Neural progenitor cell (in vitro differentiated cells): ENCODE measurements at regions not wholly inside any gene's neighbourhood (a gene's known extent, or its start where the extent isn't known, plus 50 kb on each side); places are given as distances from the start of the nearest gene placed in this dataset.

ENCODE experiments used
- DNase-seq: peaks from one replicate; pipeline ENCODE4 v3.0.0-alpha.2; 2016; ENCODE audit warnings: low spot score
- H2AFZ ChIP-seq: fragments of 200-600 bp; sonication (generic); replicated peaks from 2 replicates; pipeline ENCODE4 v1.6.1; 2016; ENCODE audit warnings: antibody characterized with exemption
- H3F3A ChIP-seq: fragments of 200-600 bp; sonication (generic); 2 replicates; pipeline ENCODE4 v1.6.1; 2016; ENCODE audit warnings: antibody characterized with exemption, low read depth
- H3K27ac ChIP-seq: fragments of 200-600 bp; sonication (generic); 2 replicates; pipeline ENCODE4 v1.5.1; 2016; ENCODE audit warnings: mild to moderate bottlenecking
- H3K27me3 ChIP-seq: fragments of 200-600 bp; sonication (generic); 2 replicates; pipeline ENCODE4 v1.6.1; 2016; ENCODE audit warnings: mild to moderate bottlenecking, moderate library complexity
- H3K36me3 ChIP-seq: fragments of 200-600 bp; sonication (generic); 2 replicates; pipeline ENCODE4 v1.5.1; 2016
- H3K4me1 ChIP-seq: fragments of 200-600 bp; sonication (generic); 2 replicates; pipeline ENCODE4 v1.6.1; 2016; ENCODE audit warnings: mixed run types
- H3K4me2 ChIP-seq: fragments of 200-600 bp; sonication (generic); 2 replicates; pipeline ENCODE4 v1.6.1; 2016
- H3K4me3 ChIP-seq: fragments of 200-600 bp; sonication (generic); 2 replicates; pipeline ENCODE4 v1.5.1; 2016
- H3K79me2 ChIP-seq: fragments of 200-600 bp; sonication (generic); 2 replicates; pipeline ENCODE4 v1.6.1; 2016; ENCODE audit warnings: low read depth
- H3K9ac ChIP-seq: fragments of 200-600 bp; sonication (generic); 2 replicates; pipeline ENCODE4 v1.6.1; 2016
- H3K9me3 ChIP-seq: fragments of 200-600 bp; sonication (generic); 2 replicates; pipeline ENCODE4 v1.5.1; 2016; ENCODE audit warnings: low read depth
- H4K20me1 ChIP-seq: fragments of 200-600 bp; sonication (generic); 2 replicates; pipeline ENCODE4 v1.6.1; 2016; ENCODE audit warnings: low read depth
- H3K27ac Mint-ChIP-seq: 3 replicates; pipeline ENCODE4 v1.8.0; 2021; ENCODE audit warnings: mixed read lengths
- H3K27me3 Mint-ChIP-seq: 2 replicates; pipeline ENCODE4 v1.8.0; 2022; ENCODE audit warnings: low read depth, mild to moderate bottlenecking, inconsistent platforms, moderate library complexity, mixed read lengths; ENCODE audit not compliant: insufficient read depth
- H3K36me3 Mint-ChIP-seq: 3 replicates; pipeline ENCODE4 v1.8.0; 2021; ENCODE audit warnings: mixed read lengths
- H3K4me1 Mint-ChIP-seq: 3 replicates; pipeline ENCODE4 v1.8.0; 2021; ENCODE audit warnings: mixed read lengths
- H3K4me3 Mint-ChIP-seq: 3 replicates; pipeline ENCODE4 v1.8.0; 2021; ENCODE audit warnings: mild to moderate bottlenecking, moderate library complexity, mixed read lengths
- H3K9me3 Mint-ChIP-seq: 3 replicates; pipeline ENCODE4 v1.8.0; 2020; ENCODE audit warnings: mixed read lengths
- CTCF ChIP-seq: fragments of 200-600 bp; sonication (generic); IDR thresholded peaks from 2 replicates; pipeline ENCODE4 v1.5.1; 2017; ENCODE audit warnings: antibody characterized with exemption, mild to moderate bottlenecking
- EZH2 ChIP-seq: fragments of 200-600 bp; sonication (generic); IDR thresholded peaks from 2 replicates; pipeline ENCODE4 v1.6.1; 2017; ENCODE audit warnings: antibody characterized with exemption, mild to moderate bottlenecking, moderate library complexity
- EZH2phosphoT487 ChIP-seq: fragments of 200-600 bp; sonication (generic); IDR thresholded peaks from 2 replicates; pipeline ENCODE4 v1.6.1; 2017; ENCODE audit warnings: antibody characterized with exemption

- Histone ChIP-seq H3K4me1 (no peaks in the 10 kb centered on the region), H3K27ac (no peak overlapping the region), H3K36me3 (no peaks in the 10 kb centered on the region), H3K27me3 (no peaks in the 10 kb centered on the region), H3F3A (no peaks in the 10 kb centered on the region), H3K4me3 (no peak overlapping the region), H2AFZ (no peak overlapping the region), H3K9me3 (no peaks in the 10 kb centered on the region), H4K20me1 (no peaks in the 10 kb centered on the region), H3K4me2 (no peak overlapping the region), H3K79me2 (no peaks in the 10 kb centered on the region), H3K9ac (no peak overlapping the region)
- peaks cover 4% of the 10 kb centered on the region for H3K27me3 Mint-ChIP-seq
- H3K4me1 Mint-ChIP-seq = no peaks in the 10 kb centered on the region
- no peak for DNase-seq
- TF ChIP-seq EZH2phosphoT487 (no peak), CTCF (no peak), EZH2 (no peak)
- no peaks in the 10 kb centered on the region for H3K36me3 Mint-ChIP-seq
- H3K9me3 Mint-ChIP-seq = peaks cover 20% of the 10 kb centered on the region
- H3K4me3 Mint-ChIP-seq = no peak overlapping the region
- no peak overlapping the region for H3K27ac Mint-ChIP-seq
Measured at GRCh38 chr3:34139566-34139965, 341.1 kb downstream of the PDCD6IP start.

GRCh38 chr3:34140616-34141015 is 342.2 kb downstream of the PDCD6IP start:
- DNase-seq = no peak
- no peaks in the 10 kb centered on the region for H3K79me2 ChIP-seq
- peaks cover 1% of the 10 kb centered on the region for H3K4me1 ChIP-seq
- H3K9me3 ChIP-seq = no peaks in the 10 kb centered on the region
- no peak overlapping the region for H3K27ac ChIP-seq
- no peaks in the 10 kb centered on the region for H3K27me3 ChIP-seq
- H3K36me3 Mint-ChIP-seq = no peaks in the 10 kb centered on the region
- H3K27me3 Mint-ChIP-seq = peaks cover 4% of the 10 kb centered on the region
- TF ChIP-seq CTCF = no peak
- TF ChIP-seq EZH2 = no peak
- no peak for TF ChIP-seq EZH2phosphoT487
- H4K20me1 ChIP-seq = no peaks in the 10 kb centered on the region
- no peaks in the 10 kb centered on the region for H3K36me3 ChIP-seq
- H3K27ac Mint-ChIP-seq = no peak overlapping the region
- no peaks in the 10 kb centered on the region for H3F3A ChIP-seq
- no peak overlapping the region for H3K4me2 ChIP-seq
- H3K4me3 ChIP-seq = no peak overlapping the region
- H2AFZ ChIP-seq = no peak overlapping the region
- H3K4me3 Mint-ChIP-seq = no peak overlapping the region
- H3K9me3 Mint-ChIP-seq = peaks cover 10% of the 10 kb centered on the region
- H3K4me1 Mint-ChIP-seq = peaks cover 2% of the 10 kb centered on the region
- H3K9ac ChIP-seq = no peak overlapping the region

GRCh38 chr3:34141841-34142337 is 343.5 kb downstream of the PDCD6IP start:
- Mint-ChIP-seq H3K27me3 (peaks cover 4% of the 10 kb centered on the region), H3K27ac (no peak overlapping the region), H3K9me3 (peaks cover 7% of the 10 kb centered on the region), H3K36me3 (no peaks in the 10 kb centered on the region), H3K4me3 (no peak overlapping the region), H3K4me1 (peaks cover 12% of the 10 kb centered on the region)
- no peak overlapping the region for H3K4me2 ChIP-seq
- H3K36me3 ChIP-seq = no peaks in the 10 kb centered on the region
- DNase-seq = no peak
- H4K20me1 ChIP-seq = no peaks in the 10 kb centered on the region
- H3K9me3 ChIP-seq = no peaks in the 10 kb centered on the region
- TF ChIP-seq EZH2phosphoT487 = no peak
- no peak for TF ChIP-seq EZH2
- TF ChIP-seq CTCF = no peak
- no peaks in the 10 kb centered on the region for H3K27me3 ChIP-seq
- H3K4me3 ChIP-seq = no peak overlapping the region
- peak overlapping the region; percentile 24 for H2AFZ ChIP-seq
- H3K9ac ChIP-seq = no peak overlapping the region
- no peak overlapping the region for H3K27ac ChIP-seq
- H3K4me1 ChIP-seq = peaks cover 5% of the 10 kb centered on the region
- H3K79me2 ChIP-seq = no peaks in the 10 kb centered on the region
- no peaks in the 10 kb centered on the region for H3F3A ChIP-seq
